ENCODE measurements at regions not wholly inside any gene's neighbourhood (a gene's known extent, or its start where the extent isn't known, plus 50 kb on each side); places are given as distances from the start of the nearest gene placed in this dataset.

DNA sequence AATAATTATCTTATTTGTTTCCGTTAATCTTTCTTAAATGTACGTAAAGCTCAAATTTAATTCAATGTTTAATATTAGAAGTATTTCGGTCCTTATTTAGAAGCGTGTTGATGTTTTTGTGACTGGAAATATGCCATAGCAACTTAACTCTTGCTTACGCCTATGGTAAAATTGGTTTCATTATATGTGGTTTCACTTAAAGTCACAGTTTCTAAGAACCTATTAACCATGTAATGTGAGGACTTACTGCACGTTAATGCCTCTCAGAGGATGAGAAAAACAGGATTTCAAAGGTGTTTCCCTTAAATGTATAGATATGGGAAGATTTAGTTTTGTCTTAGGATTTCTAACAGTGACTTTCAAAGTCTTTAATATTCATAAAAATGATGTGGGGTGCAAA is 206.4 kb upstream of the IL15 start:
- FAIRE-seq (no peak), ATAC-seq (no peak), DNase-seq (no peak)
- H3K27ac ChIP-seq = no peak overlapping the region
- WGBS, 2 donors = 88 to 89% methylated on average over 6 of the region's 6 CpGs
- TF ChIP-seq, protein P1, sequence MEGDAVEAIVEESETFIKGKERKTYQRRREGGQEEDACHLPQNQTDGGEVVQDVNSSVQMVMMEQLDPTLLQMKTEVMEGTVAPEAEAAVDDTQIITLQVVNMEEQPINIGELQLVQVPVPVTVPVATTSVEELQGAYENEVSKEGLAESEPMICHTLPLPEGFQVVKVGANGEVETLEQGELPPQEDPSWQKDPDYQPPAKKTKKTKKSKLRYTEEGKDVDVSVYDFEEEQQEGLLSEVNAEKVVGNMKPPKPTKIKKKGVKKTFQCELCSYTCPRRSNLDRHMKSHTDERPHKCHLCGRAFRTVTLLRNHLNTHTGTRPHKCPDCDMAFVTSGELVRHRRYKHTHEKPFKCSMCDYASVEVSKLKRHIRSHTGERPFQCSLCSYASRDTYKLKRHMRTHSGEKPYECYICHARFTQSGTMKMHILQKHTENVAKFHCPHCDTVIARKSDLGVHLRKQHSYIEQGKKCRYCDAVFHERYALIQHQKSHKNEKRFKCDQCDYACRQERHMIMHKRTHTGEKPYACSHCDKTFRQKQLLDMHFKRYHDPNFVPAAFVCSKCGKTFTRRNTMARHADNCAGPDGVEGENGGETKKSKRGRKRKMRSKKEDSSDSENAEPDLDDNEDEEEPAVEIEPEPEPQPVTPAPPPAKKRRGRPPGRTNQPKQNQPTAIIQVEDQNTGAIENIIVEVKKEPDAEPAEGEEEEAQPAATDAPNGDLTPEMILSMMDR (IDR thresholded peaks at IDR 0.05) = no peak
- no peaks in the 10 kb centered on the region for H3K36me3 ChIP-seq
- H3K9me3 ChIP-seq = no peaks in the 10 kb centered on the region
- no peaks in the 10 kb centered on the region for H3K4me1 ChIP-seq
- intact Hi-C loops (cut with DNase I) = no loop called here
- no peaks in the 10 kb centered on the region for H3K27me3 ChIP-seq
- no peak overlapping the region for H3K4me3 ChIP-seq

DNA sequence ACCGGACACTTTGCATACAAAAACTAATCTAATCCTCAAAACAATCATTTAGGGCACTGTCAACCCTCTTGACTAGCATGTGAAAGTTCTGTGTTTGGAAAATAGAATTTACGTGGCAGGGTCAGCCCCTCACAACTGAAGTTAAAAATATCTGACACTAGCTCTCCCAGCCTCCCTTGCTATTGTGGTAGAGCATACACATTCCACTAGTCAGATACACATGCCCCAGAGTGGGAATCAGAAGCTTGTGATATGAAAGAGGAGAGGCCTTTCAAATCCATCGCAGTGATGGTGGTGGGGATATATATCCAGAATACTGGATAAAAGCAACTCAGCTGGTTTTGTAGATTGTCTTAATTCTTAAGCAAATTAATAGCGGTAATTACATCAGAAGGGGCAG is 205.7 kb upstream of the IL15 start:
- no peak for FAIRE-seq
- ATAC-seq = no peak

GRCh38 chr4:141432000-141432712 is 204.2 kb upstream of the IL15 start:
- no peak overlapping the region for H3K4me3 ChIP-seq
- 8 to 17% methylated on average over 2 of the region's 2 CpGs for WGBS, 2 donors
- no peak for ATAC-seq
- H3K36me3 ChIP-seq = no peaks in the 10 kb centered on the region
- TF ChIP-seq, protein P1 (IDR thresholded peaks at IDR 0.05) = no peak
- H3K9me3 ChIP-seq = no peaks in the 10 kb centered on the region
- no peaks in the 10 kb centered on the region for H3K4me1 ChIP-seq
- intact Hi-C loops (cut with DNase I) = no loop called here
- H3K27me3 ChIP-seq = no peaks in the 10 kb centered on the region
- FAIRE-seq = no peak
- DNase-seq = no peak
- H3K27ac ChIP-seq = no peak overlapping the region

More for the DNA sequence above, 205.7 kb upstream of the IL15 start:
- WGBS, 2 donors = 94 to 96% methylated on average over 4 of the region's 4 CpGs
- intact Hi-C loops (cut with DNase I) = no loop called here
- no peak overlapping the region for H3K27ac ChIP-seq
- no peaks in the 10 kb centered on the region for H3K36me3 ChIP-seq
- H3K4me1 ChIP-seq = no peaks in the 10 kb centered on the region
- no peak overlapping the region for H3K4me3 ChIP-seq
- no peak for DNase-seq
- H3K27me3 ChIP-seq = no peaks in the 10 kb centered on the region
- no peaks in the 10 kb centered on the region for H3K9me3 ChIP-seq
- TF ChIP-seq, protein P1 (IDR thresholded peaks at IDR 0.05) = no peak

- DNase-seq = no peak
- TF ChIP-seq, protein P1 (IDR thresholded peaks at IDR 0.05) = no peak
- Histone ChIP-seq H3K4me1 (no peaks in the 10 kb centered on the region), H3K27ac (no peak overlapping the region), H3K27me3 (no peaks in the 10 kb centered on the region), H3K4me3 (no peak overlapping the region), H3K9me3 (no peaks in the 10 kb centered on the region), H3K36me3 (no peaks in the 10 kb centered on the region)
- 79 to 88% methylated on average over 3 of the region's 3 CpGs for WGBS, 2 donors
- no peak for FAIRE-seq
- intact Hi-C loops (cut with DNase I) = no loop called here
- ATAC-seq = no peak
Measured at GRCh38 chr4:141435446-141436225, 200.7 kb upstream of the IL15 start.

DNA sequence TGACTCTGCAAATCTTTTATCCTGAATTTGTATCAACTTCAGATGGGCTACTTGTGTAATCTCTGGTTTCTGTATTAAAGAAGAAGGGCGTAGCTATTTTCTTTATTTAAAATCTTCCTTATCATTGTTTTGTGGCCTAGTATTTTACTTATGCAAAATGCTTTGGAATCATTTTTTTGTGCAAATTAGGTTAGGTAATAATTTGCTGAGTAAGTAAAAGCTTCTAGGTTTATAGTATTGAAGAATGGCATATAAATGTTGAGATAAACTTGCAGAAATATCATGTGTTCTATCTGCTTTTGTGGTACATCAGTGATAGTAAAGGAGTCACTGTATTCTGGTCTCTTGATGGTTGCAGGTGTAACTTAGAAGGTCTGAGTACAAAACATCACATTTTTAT is 197.2 kb upstream of the IL15 start:
- no peak for FAIRE-seq
- 86 to 96% methylated on average over 1 of the region's 1 CpG for WGBS, 2 donors

More for the DNA sequence above, 197.2 kb upstream of the IL15 start:
- Histone ChIP-seq H3K4me1 (no peaks in the 10 kb centered on the region), H3K4me3 (no peak overlapping the region), H3K36me3 (no peaks in the 10 kb centered on the region), H3K9me3 (no peaks in the 10 kb centered on the region), H3K27ac (no peak overlapping the region), H3K27me3 (no peaks in the 10 kb centered on the region)
- no peak for DNase-seq
- TF ChIP-seq, protein P1 (IDR thresholded peaks at IDR 0.05) = no peak
- intact Hi-C loops (cut with DNase I) = no loop called here
- ATAC-seq = no peak
